ENCODE measurements at regions not wholly inside any gene's neighbourhood (a gene's known extent, or its start where the extent isn't known, plus 50 kb on each side); places are given as distances from the start of the nearest gene placed in this dataset.
"Not testable (repeated sequence)": the region's sequence is repeated elsewhere in the genome, so short reads cannot be mapped to it uniquely, and the experiment has no call there.

- no peak overlapping the region for H3K27ac ChIP-seq
- DNase-seq (ENCODE audit: low read depth, low spot score), result no peak
Measured at GRCh38 chr6:19180348-19181072, 656.7 kb upstream of the ID4 start.

DNA sequence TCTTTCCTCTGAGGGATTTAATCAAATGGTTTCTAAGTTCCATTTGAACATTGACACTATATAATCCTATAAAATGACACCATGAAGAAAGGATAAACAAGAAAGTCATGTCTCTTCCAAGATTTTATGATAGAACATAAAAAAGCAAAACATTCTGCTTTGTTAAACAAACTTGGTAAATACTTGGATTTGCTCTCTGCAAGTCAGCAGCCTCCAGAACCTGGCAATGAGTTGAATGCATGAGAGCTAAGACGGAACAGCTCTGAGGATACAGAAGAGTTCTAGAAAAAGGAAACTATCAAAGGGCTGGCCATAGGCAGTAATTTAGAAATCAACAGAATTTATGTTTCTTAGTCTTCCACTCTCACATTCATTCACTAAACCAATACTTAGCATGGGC, 656.0 kb upstream of the ID4 start:
- DNase-seq (ENCODE audit: low read depth, low spot score), result no peak
- no peak overlapping the region for H3K27ac ChIP-seq

DNA sequence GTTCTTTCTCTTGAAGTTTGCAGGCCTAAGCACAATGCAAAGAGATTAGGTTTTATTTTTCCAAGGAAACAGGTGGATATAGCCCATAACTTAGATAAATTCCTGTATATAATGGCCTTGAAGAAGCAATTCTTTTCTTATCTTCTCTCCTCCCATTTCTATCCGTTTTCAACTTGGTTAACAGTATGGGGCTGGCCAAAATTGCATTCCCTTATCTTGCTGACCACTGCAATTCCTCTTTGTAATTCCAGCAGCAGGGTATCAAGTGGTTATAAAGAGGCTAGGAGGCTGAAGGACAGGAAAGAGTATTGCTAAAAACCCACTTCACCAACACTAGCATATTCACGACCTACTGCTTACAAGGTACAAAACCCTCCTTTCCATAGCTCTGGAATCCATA, 643.5 kb upstream of the ID4 start:
- DNase-seq (ENCODE audit: low read depth, low spot score), result no peak
- H3K27ac ChIP-seq, result no peak overlapping the region

GRCh38 chr6:19204445-19204844, 632.7 kb upstream of the ID4 start:
- no peak overlapping the region for H3K27ac ChIP-seq
- no peak for DNase-seq (ENCODE audit: low read depth, low spot score)

DNA sequence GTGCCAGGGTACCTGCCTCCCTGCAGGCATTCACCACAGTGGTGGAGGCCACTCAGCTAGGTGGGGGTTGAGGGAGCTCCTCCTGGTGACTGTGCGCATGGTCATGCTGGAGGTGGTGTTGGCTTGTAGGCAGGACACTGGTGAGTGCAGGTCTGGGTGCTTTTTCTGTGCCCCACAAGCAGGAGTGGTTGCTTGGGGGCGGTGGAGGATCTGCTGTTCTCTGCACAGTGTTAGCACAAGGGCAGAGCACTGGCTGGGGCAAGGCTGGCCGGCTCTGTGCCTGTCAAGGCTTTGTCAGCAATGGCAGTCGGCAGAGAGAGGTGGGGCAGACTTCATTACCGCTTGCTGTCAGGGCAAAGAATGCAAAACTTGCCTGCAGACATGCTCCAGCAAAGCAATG, 632.1 kb upstream of the ID4 start:
- DNase-seq (ENCODE audit: low read depth, low spot score), result peak; percentile 6
- no peak overlapping the region for H3K27ac ChIP-seq

GRCh38 chr6:19209202-19209601, 628.0 kb upstream of the ID4 start:
- DNase-seq (ENCODE audit: low read depth, low spot score), result no peak
- H3K27ac ChIP-seq, result no peak overlapping the region

- DNase-seq (ENCODE audit: low read depth, low spot score), result no peak
- H3K27ac ChIP-seq, result no peak overlapping the region
Measured at GRCh38 chr6:19210849-19211590, 626.1 kb upstream of the ID4 start.

DNA sequence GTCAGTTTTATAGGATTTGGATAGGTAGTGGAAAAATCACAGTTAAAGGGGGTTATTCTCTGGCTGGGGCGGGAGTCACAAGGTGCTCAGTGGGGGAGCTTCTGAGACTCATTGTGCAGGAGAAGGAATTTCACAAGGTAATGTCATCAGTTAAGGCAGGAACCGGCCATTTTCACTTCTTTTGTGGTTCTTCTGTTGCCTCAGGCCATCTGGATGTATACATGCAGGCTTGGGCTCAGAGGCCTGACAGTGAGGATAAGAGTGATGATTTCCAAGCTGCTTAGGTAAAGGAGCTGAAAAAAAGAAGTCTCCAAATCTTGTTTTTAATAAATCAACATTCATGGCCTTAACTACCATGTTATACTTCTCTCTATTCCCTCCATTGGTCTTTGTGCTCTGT, 622.9 kb upstream of the ID4 start:
- DNase-seq (ENCODE audit: low read depth, low spot score), result no peak
- H3K27ac ChIP-seq, result no peak overlapping the region

DNA sequence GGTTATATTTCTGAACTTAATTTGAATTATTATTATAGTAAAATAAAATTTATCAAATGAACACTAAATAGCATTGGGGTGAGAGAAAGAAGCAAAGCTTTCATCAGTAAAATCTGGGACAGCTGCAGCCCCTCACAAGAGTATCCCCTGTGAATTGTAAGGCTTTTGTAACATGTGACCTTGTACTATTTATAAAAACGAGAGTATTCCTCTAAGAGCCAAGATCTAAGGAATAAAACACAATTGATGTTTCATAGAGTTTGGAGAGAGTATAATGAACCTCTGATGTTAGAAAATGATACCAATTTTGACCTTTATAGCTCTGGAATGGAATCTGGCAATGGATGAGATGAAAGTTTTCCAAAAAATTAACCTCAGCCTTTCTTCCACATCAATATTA, 617.2 kb upstream of the ID4 start:
- H3K27ac ChIP-seq, result no peak overlapping the region
- no peak for DNase-seq (ENCODE audit: low read depth, low spot score)

- DNase-seq (ENCODE audit: low read depth, low spot score), result no peak
- H3K27ac ChIP-seq, result no peak overlapping the region
Measured at GRCh38 chr6:19231878-19232561, 605.1 kb upstream of the ID4 start.

DNA sequence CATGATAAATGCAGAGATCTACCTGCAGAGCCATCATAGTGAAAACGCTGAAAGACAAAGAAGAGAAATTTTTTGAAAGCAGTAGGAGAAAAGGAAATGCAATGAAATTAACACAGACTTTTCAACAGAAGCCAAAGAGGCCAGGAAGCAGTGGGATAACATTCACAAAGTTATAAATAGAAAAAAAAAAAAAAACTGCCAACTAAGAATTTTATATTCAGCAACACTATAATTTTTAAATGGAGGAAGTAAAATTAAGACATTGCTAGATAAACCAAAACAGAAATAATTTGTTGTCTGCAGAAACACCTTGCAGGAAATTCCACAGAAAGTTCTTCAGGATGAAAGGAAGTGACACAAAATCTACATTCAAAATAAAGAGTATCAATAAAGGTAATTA, 591.5 kb upstream of the ID4 start:
- H3K27ac ChIP-seq, result no peak overlapping the region
- no peak for DNase-seq (ENCODE audit: low read depth, low spot score)

DNA sequence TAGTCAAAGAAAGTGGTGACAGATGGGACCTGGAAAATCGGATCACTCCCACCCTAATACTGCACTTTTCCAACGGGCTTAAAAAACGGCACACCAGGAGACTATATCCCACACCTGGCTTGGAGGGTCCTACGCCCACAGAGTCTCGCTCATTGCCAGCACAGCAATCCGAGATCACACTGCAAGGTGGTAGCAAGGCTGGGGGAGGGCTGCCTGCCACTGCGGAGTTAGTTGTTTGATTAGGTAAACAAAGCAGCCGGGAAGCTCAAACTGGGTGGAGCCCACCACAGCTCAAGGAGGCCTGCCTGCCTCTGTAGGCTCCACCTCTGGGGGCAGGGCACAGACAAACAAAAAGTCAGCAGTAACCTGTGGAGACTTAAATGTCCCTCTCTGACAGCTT, 590.0 kb upstream of the ID4 start:
- DNase-seq (ENCODE audit: low read depth, low spot score); H3K27ac ChIP-seq: not testable (repeated sequence)

DNA sequence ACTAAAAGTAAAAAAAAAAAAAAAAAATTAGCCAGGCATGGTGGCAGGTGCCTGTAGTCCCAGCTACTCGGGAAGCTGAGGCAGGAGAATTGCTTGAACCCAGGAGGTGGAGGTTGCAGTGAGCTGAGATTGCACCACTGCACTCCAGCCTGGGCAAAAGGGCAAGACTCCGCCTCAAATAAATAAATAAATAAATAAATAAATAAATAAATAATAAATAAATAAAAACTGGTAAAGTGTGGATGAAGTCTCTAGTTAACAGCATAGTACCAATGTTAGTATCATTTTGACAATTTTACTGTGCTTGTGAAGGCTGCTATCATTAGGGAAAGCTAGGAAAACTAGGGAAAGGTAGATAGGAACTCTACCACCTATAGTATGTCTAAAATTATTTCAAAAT, 581.0 kb upstream of the ID4 start:
- not testable (repeated sequence) for H3K27ac ChIP-seq; DNase-seq (ENCODE audit: low read depth, low spot score)

DNA sequence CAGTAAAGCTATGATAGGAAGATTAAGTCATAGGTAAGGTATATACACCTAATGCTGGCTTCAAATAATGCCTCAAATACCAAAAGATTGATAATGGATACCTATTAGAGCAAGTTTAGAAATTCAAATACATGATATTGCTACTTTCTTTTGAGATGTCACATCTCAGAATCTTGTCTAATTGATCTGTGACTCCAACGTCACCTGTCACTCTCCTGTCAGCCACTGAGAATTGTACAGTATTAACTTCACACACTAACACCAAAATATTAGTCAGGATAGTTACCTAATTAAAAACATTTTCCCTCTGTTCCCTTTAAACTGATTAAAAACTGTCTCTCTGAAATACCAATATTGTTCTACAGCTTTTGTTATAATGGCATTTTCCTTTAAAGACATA, 575.5 kb upstream of the ID4 start:
- no peak overlapping the region for H3K27ac ChIP-seq

DNA sequence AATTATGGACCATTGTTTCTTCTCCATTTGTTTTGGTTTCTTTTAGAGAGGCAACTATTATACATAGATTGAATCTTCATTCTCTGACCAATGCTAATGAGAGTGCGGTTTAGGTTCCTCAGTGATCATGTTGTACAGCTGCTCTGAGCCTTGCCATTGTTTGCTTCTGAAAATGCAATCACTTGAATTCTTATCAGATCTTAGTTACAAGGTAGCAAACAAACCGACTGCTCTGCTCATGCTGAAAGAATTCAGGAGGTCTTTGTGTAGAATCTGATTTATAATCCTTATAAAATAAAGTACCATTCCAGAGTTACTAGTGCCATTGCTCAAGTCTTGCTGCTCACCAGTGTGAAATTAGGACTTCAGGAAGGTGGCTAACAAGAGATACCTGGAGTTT, 569.1 kb upstream of the ID4 start:
- peak; percentile 65 for DNase-seq (ENCODE audit: low read depth, low spot score)
- H3K27ac ChIP-seq, result no peak overlapping the region

More for the DNA sequence above, 575.5 kb upstream of the ID4 start:
- DNase-seq (ENCODE audit: low read depth, low spot score), result no peak

GRCh38 chr6:19268718-19269117, 568.5 kb upstream of the ID4 start:
- DNase-seq (ENCODE audit: low read depth, low spot score), result no peak
- H3K27ac ChIP-seq, result no peak overlapping the region

- DNase-seq (ENCODE audit: low read depth, low spot score), result peak; percentile 31
- H3K27ac ChIP-seq, result no peak overlapping the region
Measured at GRCh38 chr6:19269341-19269898, 567.8 kb upstream of the ID4 start.

GRCh38 chr6:19270616-19271015, 566.6 kb upstream of the ID4 start:
- DNase-seq (ENCODE audit: low read depth, low spot score), result no peak
- no peak overlapping the region for H3K27ac ChIP-seq

- DNase-seq (ENCODE audit: low read depth, low spot score), result no peak
- H3K27ac ChIP-seq, result no peak overlapping the region
Measured at GRCh38 chr6:19279273-19279684, 557.9 kb upstream of the ID4 start.

DNA sequence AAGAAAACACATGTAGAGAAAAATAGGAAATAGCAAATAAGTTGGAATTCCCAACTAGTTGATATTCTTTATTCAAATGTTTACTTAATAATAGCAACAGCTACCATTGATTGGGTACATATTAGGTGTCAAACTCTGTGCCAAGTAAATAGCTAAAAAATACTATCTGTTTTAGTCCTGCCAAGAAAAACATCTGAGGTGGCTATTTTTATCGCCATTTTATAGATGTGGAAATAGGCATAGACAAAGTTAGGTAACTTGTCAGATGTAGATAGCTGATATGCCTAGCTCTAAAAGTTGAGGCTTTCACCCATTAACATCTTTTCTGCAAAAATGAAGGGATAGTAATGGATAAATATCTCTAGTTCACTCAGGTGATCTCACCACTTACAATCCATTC, 549.2 kb upstream of the ID4 start:
- no peak overlapping the region for H3K27ac ChIP-seq
- DNase-seq (ENCODE audit: low read depth, low spot score), result no peak

- peak overlapping the region; percentile 37 for H3K27ac ChIP-seq
- DNase-seq (ENCODE audit: low read depth, low spot score), result no peak
Measured at GRCh38 chr6:19289457-19289856, 547.7 kb upstream of the ID4 start.

Data from epithelial cell of prostate (primary cell).